H1 (cell line): ENCODE measurements at regions not wholly inside any gene's neighbourhood (a gene's known extent, or its start where the extent isn't known, plus 50 kb on each side); places are given as distances from the start of the nearest gene placed in this dataset.

ENCODE experiments used
- JUND ChIP-seq: IDR thresholded peaks from 2 replicates; pipeline ENCODE4 v1.6.1; 2011; ENCODE audit warnings: mild to moderate bottlenecking, improper control_type of control experiment, low read length
- RBBP5 ChIP-seq: IDR thresholded peaks from 2 replicates; pipeline ENCODE4 v1.7.1; 2012; ENCODE audit warnings: low read depth, mild to moderate bottlenecking, inconsistent platforms, low read length, moderate library complexity, borderline replicate concordance
- SP2 ChIP-seq: IDR thresholded peaks from 2 replicates; pipeline ENCODE4 v1.6.1; 2012; ENCODE audit warnings: mild to moderate bottlenecking, low read length, inconsistent platforms
- TAF7 ChIP-seq: optimal IDR thresholded peaks from 2 replicates; pipeline ENCODE3; 2011; ENCODE audit warnings: low read depth, mild to moderate bottlenecking, inconsistent platforms, low read length, moderate library complexity, borderline replicate concordance

DNA sequence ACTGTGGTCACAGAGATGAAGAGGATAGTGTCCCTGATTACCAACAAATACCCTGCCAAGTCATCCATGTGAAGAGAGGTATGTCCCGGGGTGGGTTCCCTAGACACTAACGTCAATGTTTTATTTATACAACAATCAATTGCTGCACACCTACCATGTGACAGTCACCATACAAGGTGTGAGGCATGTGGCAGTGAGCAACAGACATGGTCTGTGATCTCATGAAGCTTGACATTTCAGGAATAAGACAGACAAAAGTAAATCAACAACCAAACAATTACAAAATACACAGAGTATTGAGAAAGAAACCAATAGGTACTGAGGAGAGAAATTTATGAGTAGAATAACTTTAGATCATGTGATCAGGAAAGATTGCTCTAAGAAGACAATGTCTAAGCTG is 268.6 kb downstream of the MRTFB start (continued):
- TF ChIP-seq SP2 = no peak
- TF ChIP-seq RBBP5 = no peak
- TF ChIP-seq TAF7 = no peak
- no peak for TF ChIP-seq JUND
- TF ChIP-seq, all 59 proteins: peak for 0
